GM21619 (cell line): ENCODE measurements at regions not wholly inside any gene's neighbourhood (a gene's known extent, or its start where the extent isn't known, plus 50 kb on each side); places are given as distances from the start of the nearest gene placed in this dataset.
"Not testable (repeated sequence)": the region's sequence is repeated elsewhere in the genome, so short reads cannot be mapped to it uniquely, and the experiment has no call there.

ENCODE experiments used
- ATAC-seq: cut with Tn5 transposase; IDR thresholded peaks from one replicate; pipeline ENCODE4 v1.9.1; 2021; ENCODE audit not compliant: unreplicated experiment

- no peak for ATAC-seq
Measured at GRCh38 chr5:51159164-51159563, 224.1 kb upstream of the ISL1 start.

GRCh38 chr5:51159606-51160005 is 223.6 kb upstream of the ISL1 start:
- ATAC-seq = no peak

GRCh38 chr5:51162245-51162644 is 221.0 kb upstream of the ISL1 start:
- no peak for ATAC-seq

- ATAC-seq = not testable (repeated sequence)
Measured at GRCh38 chr5:51165621-51166020, 217.6 kb upstream of the ISL1 start.

GRCh38 chr5:51172903-51173626 is 210.2 kb upstream of the ISL1 start:
- ATAC-seq = no peak

GRCh38 chr5:51181208-51181894 is 201.9 kb upstream of the ISL1 start:
- ATAC-seq = no peak

GRCh38 chr5:51185850-51186329 is 197.4 kb upstream of the ISL1 start:
- no peak for ATAC-seq

- no peak for ATAC-seq
Measured at GRCh38 chr5:51188001-51188591, 195.2 kb upstream of the ISL1 start.

GRCh38 chr5:51194671-51195070 is 188.6 kb upstream of the ISL1 start:
- no peak for ATAC-seq

GRCh38 chr5:51201024-51201423 is 182.2 kb upstream of the ISL1 start:
- no peak for ATAC-seq

- no peak for ATAC-seq
Measured at GRCh38 chr5:51201708-51202107, 181.5 kb upstream of the ISL1 start.

- no peak for ATAC-seq
Measured at GRCh38 chr5:51202161-51202560, 181.1 kb upstream of the ISL1 start.

- ATAC-seq = peak; percentile 58
Measured at GRCh38 chr5:51203598-51203997, 179.7 kb upstream of the ISL1 start.

GRCh38 chr5:51208296-51208695 is 175.0 kb upstream of the ISL1 start:
- ATAC-seq = no peak

GRCh38 chr5:51214746-51215145 is 168.5 kb upstream of the ISL1 start:
- no peak for ATAC-seq

GRCh38 chr5:51225789-51226742 is 157.2 kb upstream of the ISL1 start:
- ATAC-seq = no peak

- ATAC-seq = no peak
Measured at GRCh38 chr5:51227963-51228470, 155.2 kb upstream of the ISL1 start.

- no peak for ATAC-seq
Measured at GRCh38 chr5:51230336-51230735, 152.9 kb upstream of the ISL1 start.

- no peak for ATAC-seq
Measured at GRCh38 chr5:51242456-51242855, 140.8 kb upstream of the ISL1 start.

- not testable (repeated sequence) for ATAC-seq
Measured at GRCh38 chr5:51250957-51251356, 132.3 kb upstream of the ISL1 start.

- no peak for ATAC-seq
Measured at GRCh38 chr5:51271261-51271660, 112.0 kb upstream of the ISL1 start.
